OCI-LY1 (cell line): ENCODE measurements at regions not wholly inside any gene's neighbourhood (a gene's known extent, or its start where the extent isn't known, plus 50 kb on each side); places are given as distances from the start of the nearest gene placed in this dataset.

ENCODE experiments used
- H2AFZ ChIP-seq: fragments of 200-600 bp; sonication (generic), shearing (Covaris generic); 2 replicates; pipeline ENCODE4 v1.6.0; 2014; ENCODE audit warnings: antibody characterized with exemption, mild to moderate bottlenecking, low read length
- H3F3A ChIP-seq: fragments of 200-600 bp; sonication (generic), shearing (Covaris generic); 2 replicates; pipeline ENCODE4 v1.6.0; 2014; ENCODE audit warnings: mild to moderate bottlenecking, antibody characterized with exemption, low read length, moderate library complexity; ENCODE audit not compliant: insufficient read depth
- H3K27ac ChIP-seq: fragments of 200-600 bp; sonication (generic); 2 replicates; pipeline ENCODE4 v1.5.1; 2014; ENCODE audit warnings: low read length, mixed run types, mild to moderate bottlenecking, low read depth; ENCODE audit not compliant: poor library complexity, severe bottlenecking
- H3K27me3 ChIP-seq: fragments of 200-600 bp; sonication (generic); 2 replicates; pipeline ENCODE4 v1.6.0; 2014; ENCODE audit warnings: antibody characterized with exemption, mild to moderate bottlenecking, low read length, moderate library complexity; ENCODE audit not compliant: insufficient read depth
- H3K36me3 ChIP-seq: fragments of 200-600 bp; sonication (generic); 2 replicates; pipeline ENCODE4 v1.6.1; 2014; ENCODE audit warnings: mild to moderate bottlenecking, antibody characterized with exemption, low read length, moderate library complexity, mixed read lengths; ENCODE audit not compliant: insufficient read depth
- H3K4me1 ChIP-seq: fragments of 200-600 bp; sonication (generic); 2 replicates; pipeline ENCODE4 v1.5.1; 2014; ENCODE audit warnings: mild to moderate bottlenecking, low read length, moderate library complexity; ENCODE audit not compliant: insufficient read depth, severe bottlenecking
- H3K4me2 ChIP-seq: fragments of 200-600 bp; sonication (generic), shearing (Covaris generic); 2 replicates; pipeline ENCODE4 v1.6.1; 2014; ENCODE audit warnings: low read length
- H3K4me3 ChIP-seq: fragments of 200-600 bp; sonication (generic); 2 replicates; pipeline ENCODE4 v1.5.1; 2014; ENCODE audit warnings: low read length, low read depth, mild to moderate bottlenecking, mixed read lengths; ENCODE audit not compliant: poor library complexity, severe bottlenecking
- H3K79me2 ChIP-seq: fragments of 200-600 bp; shearing (Covaris generic); 2 replicates; pipeline ENCODE4 v1.6.1; 2016; ENCODE audit warnings: mixed run types, low read length, mixed read lengths; ENCODE audit not compliant: insufficient read depth
- H3K9ac ChIP-seq: fragments of 200-600 bp; sonication (generic), shearing (Covaris generic); 2 replicates; pipeline ENCODE4 v1.6.1; 2014; ENCODE audit warnings: mild to moderate bottlenecking, low read length, mixed read lengths
- H3K9me2 ChIP-seq: fragments of 200-600 bp; sonication (generic), shearing (Covaris generic); 2 replicates; pipeline ENCODE4 v1.6.1; 2014; ENCODE audit warnings: low read depth, mild to moderate bottlenecking, low read length, mixed read lengths
- H3K9me3 ChIP-seq: fragments of 200-600 bp; shearing (Covaris generic); 2 replicates; pipeline ENCODE4 v1.6.1; 2014; ENCODE audit warnings: low read length, mixed read lengths
- H4K20me1 ChIP-seq: fragments of 200-600 bp; sonication (generic), shearing (Covaris generic); 2 replicates; pipeline ENCODE4 v1.6.0; 2016; ENCODE audit warnings: mild to moderate bottlenecking, low read length; ENCODE audit not compliant: insufficient read depth
- CTCF ChIP-seq: fragments of 200-600 bp; sonication (generic), shearing (Covaris generic); IDR thresholded peaks from 2 replicates; pipeline ENCODE4 v1.5.1; 2017; ENCODE audit warnings: mild to moderate bottlenecking, antibody characterized with exemption, low read length, moderate library complexity, mixed read lengths
- EZH2 ChIP-seq: fragments of 200-600 bp; sonication (generic), shearing (Covaris generic); IDR thresholded peaks from 2 replicates; pipeline ENCODE4 v1.8.0; 2017; ENCODE audit warnings: borderline replicate concordance, mixed run types, mild to moderate bottlenecking, antibody characterized with exemption, low read length, moderate library complexity, mixed read lengths

- Histone ChIP-seq H3K4me2 (no peak overlapping the region), H3K4me3 (no peak overlapping the region), H3K9me3 (peaks cover 8% of the 10 kb centered on the region; the same call in 1 of the 2 replicates), H3F3A (no peaks in the 10 kb centered on the region), H3K27me3 (no peaks in the 10 kb centered on the region), H4K20me1 (no peaks in the 10 kb centered on the region), H3K79me2 (no peaks in the 10 kb centered on the region), H3K27ac (no peak overlapping the region), H3K4me1 (peaks cover 45% of the 10 kb centered on the region), H3K9ac (no peak overlapping the region), H3K9me2 (no peaks in the 10 kb centered on the region), H3K36me3 (no peaks in the 10 kb centered on the region; the same call in 1 of the 2 replicates), H2AFZ (no peak overlapping the region)
- no peak for TF ChIP-seq EZH2
- TF ChIP-seq CTCF: no peak
These were observed 154.5 kb upstream of the NDUFV2 start for GRCh38 chr18:8948011-8948410.

- TF ChIP-seq CTCF (no peak), EZH2 (no peak)
- H4K20me1 ChIP-seq: no peaks in the 10 kb centered on the region
- no peak overlapping the region for H3K9ac ChIP-seq
- peak overlapping the region; percentile 16; the same call in 1 of the 2 replicates for H3K4me2 ChIP-seq
- no peaks in the 10 kb centered on the region for H3K79me2 ChIP-seq
- H3K36me3 ChIP-seq: peaks cover 4% of the 10 kb centered on the region; the same call in 1 of the 2 replicates
- H3K27me3 ChIP-seq: no peaks in the 10 kb centered on the region
- peaks cover 44% of the 10 kb centered on the region for H3K4me1 ChIP-seq
- H3K4me3 ChIP-seq: no peak overlapping the region
- no peaks in the 10 kb centered on the region for H3K9me2 ChIP-seq
- no peak overlapping the region for H3K27ac ChIP-seq
- no peaks in the 10 kb centered on the region for H3F3A ChIP-seq
- H2AFZ ChIP-seq: no peak overlapping the region
- peaks cover 11% of the 10 kb centered on the region for H3K9me3 ChIP-seq
These were observed 153.9 kb upstream of the NDUFV2 start for GRCh38 chr18:8948471-8949149.

GRCh38 chr18:8949206-8949605 lies 153.3 kb upstream of the NDUFV2 start:
- H2AFZ ChIP-seq: no peak overlapping the region
- H3K27ac ChIP-seq: no peak overlapping the region
- no peak overlapping the region for H3K9ac ChIP-seq
- no peaks in the 10 kb centered on the region for H3F3A ChIP-seq
- no peaks in the 10 kb centered on the region for H3K27me3 ChIP-seq
- H3K9me2 ChIP-seq: no peaks in the 10 kb centered on the region
- H3K4me3 ChIP-seq: no peak overlapping the region
- TF ChIP-seq CTCF (no peak), EZH2 (no peak)
- H4K20me1 ChIP-seq: no peaks in the 10 kb centered on the region
- peaks cover 38% of the 10 kb centered on the region for H3K4me1 ChIP-seq
- peak overlapping the region; percentile 16; the same call in 1 of the 2 replicates for H3K4me2 ChIP-seq
- H3K36me3 ChIP-seq: peaks cover 4% of the 10 kb centered on the region; the same call in 1 of the 2 replicates
- H3K9me3 ChIP-seq: peaks cover 15% of the 10 kb centered on the region
- H3K79me2 ChIP-seq: no peaks in the 10 kb centered on the region
